ENCODE measurements at regions not wholly inside any gene's neighbourhood (a gene's known extent, or its start where the extent isn't known, plus 50 kb on each side); places are given as distances from the start of the nearest gene placed in this dataset.

- Histone ChIP-seq H3K27ac (ENCODE audit: low read depth, low read length) (no peak overlapping the region), H3K9ac (ENCODE audit: low read length) (no peak overlapping the region), H3K4me3 (ENCODE audit: low read depth, low read length) (no peak overlapping the region), H3K9me3 (ENCODE audit: control insufficient read depth, insufficient read depth, low read depth, low read length) (no peaks in the 10 kb centered on the region), H3K27me3 (ENCODE audit: control insufficient read depth, insufficient read depth, low read length) (no peaks in the 10 kb centered on the region), H3K4me1 (ENCODE audit: control insufficient read depth, insufficient read depth, low read length) (no peaks in the 10 kb centered on the region), H3K36me3 (ENCODE audit: control insufficient read depth, insufficient read depth, low read length) (no peaks in the 10 kb centered on the region)
These were observed 68.4 kb upstream of the RANBP3L start for GRCh38 chr5:36370073-36370472.

- Histone ChIP-seq H3K27ac (ENCODE audit: low read depth, low read length) (no peak overlapping the region), H3K27me3 (ENCODE audit: control insufficient read depth, insufficient read depth, low read length) (no peaks in the 10 kb centered on the region), H3K36me3 (ENCODE audit: control insufficient read depth, insufficient read depth, low read length) (no peaks in the 10 kb centered on the region), H3K9ac (ENCODE audit: low read length) (no peak overlapping the region), H3K9me3 (ENCODE audit: control insufficient read depth, insufficient read depth, low read depth, low read length) (no peaks in the 10 kb centered on the region), H3K4me1 (ENCODE audit: control insufficient read depth, insufficient read depth, low read length) (no peaks in the 10 kb centered on the region), H3K4me3 (ENCODE audit: low read depth, low read length) (no peak overlapping the region)
These were observed 69.7 kb upstream of the RANBP3L start for GRCh38 chr5:36371366-36371765.

GRCh38 chr5:36373527-36374086 lies 71.9 kb upstream of the RANBP3L start:
- Histone ChIP-seq H3K27me3 (ENCODE audit: control insufficient read depth, insufficient read depth, low read length) (no peaks in the 10 kb centered on the region), H3K9ac (ENCODE audit: low read length) (no peak overlapping the region), H3K36me3 (ENCODE audit: control insufficient read depth, insufficient read depth, low read length) (no peaks in the 10 kb centered on the region), H3K4me3 (ENCODE audit: low read depth, low read length) (no peak overlapping the region), H3K27ac (ENCODE audit: low read depth, low read length) (no peak overlapping the region), H3K4me1 (ENCODE audit: control insufficient read depth, insufficient read depth, low read length) (no peaks in the 10 kb centered on the region), H3K9me3 (ENCODE audit: control insufficient read depth, insufficient read depth, low read depth, low read length) (no peaks in the 10 kb centered on the region)

- Histone ChIP-seq H3K36me3 (ENCODE audit: control insufficient read depth, insufficient read depth, low read length) (no peaks in the 10 kb centered on the region), H3K27ac (ENCODE audit: low read depth, low read length) (no peak overlapping the region), H3K4me3 (ENCODE audit: low read depth, low read length) (no peak overlapping the region), H3K4me1 (ENCODE audit: control insufficient read depth, insufficient read depth, low read length) (no peaks in the 10 kb centered on the region), H3K27me3 (ENCODE audit: control insufficient read depth, insufficient read depth, low read length) (0 out of 2 replicates have a peak, but pooled peaks cover under 1% of the 10 kb centered on the region), H3K9ac (ENCODE audit: low read length) (no peak overlapping the region), H3K9me3 (ENCODE audit: control insufficient read depth, insufficient read depth, low read depth, low read length) (no peaks in the 10 kb centered on the region)
These were observed 72.7 kb upstream of the RANBP3L start for GRCh38 chr5:36374266-36374862.

GRCh38 chr5:36377192-36377591 lies 75.5 kb upstream of the RANBP3L start:
- no peak overlapping the region for H3K27ac ChIP-seq (ENCODE audit: low read depth, low read length)
- peaks cover 2% of the 10 kb centered on the region; the same call in 1 of the 2 replicates for H3K27me3 ChIP-seq (ENCODE audit: control insufficient read depth, insufficient read depth, low read length)
- no peaks in the 10 kb centered on the region for H3K9me3 ChIP-seq (ENCODE audit: control insufficient read depth, insufficient read depth, low read depth, low read length)
- no peak overlapping the region for H3K4me3 ChIP-seq (ENCODE audit: low read depth, low read length)
- H3K4me1 ChIP-seq (ENCODE audit: control insufficient read depth, insufficient read depth, low read length), result no peaks in the 10 kb centered on the region
- H3K36me3 ChIP-seq (ENCODE audit: control insufficient read depth, insufficient read depth, low read length), result no peaks in the 10 kb centered on the region
- H3K9ac ChIP-seq (ENCODE audit: low read length), result no peak overlapping the region

- H3K9ac ChIP-seq (ENCODE audit: low read length), result no peak overlapping the region
- H3K9me3 ChIP-seq (ENCODE audit: control insufficient read depth, insufficient read depth, low read depth, low read length), result no peaks in the 10 kb centered on the region
- no peaks in the 10 kb centered on the region for H3K4me1 ChIP-seq (ENCODE audit: control insufficient read depth, insufficient read depth, low read length)
- peaks cover 2% of the 10 kb centered on the region; the same call in 1 of the 2 replicates for H3K27me3 ChIP-seq (ENCODE audit: control insufficient read depth, insufficient read depth, low read length)
- no peaks in the 10 kb centered on the region for H3K36me3 ChIP-seq (ENCODE audit: control insufficient read depth, insufficient read depth, low read length)
- H3K4me3 ChIP-seq (ENCODE audit: low read depth, low read length), result no peak overlapping the region
- no peak overlapping the region for H3K27ac ChIP-seq (ENCODE audit: low read depth, low read length)
These were observed 76.8 kb upstream of the RANBP3L start for GRCh38 chr5:36378551-36378950.

- Histone ChIP-seq H3K9ac (ENCODE audit: low read length) (no peak overlapping the region), H3K9me3 (ENCODE audit: control insufficient read depth, insufficient read depth, low read depth, low read length) (no peaks in the 10 kb centered on the region)
These were observed 81.2 kb upstream of the RANBP3L start for GRCh38 chr5:36382890-36383289.

GRCh38 chr5:36383942-36384341 lies 82.2 kb upstream of the RANBP3L start:
- Histone ChIP-seq H3K36me3 (ENCODE audit: control insufficient read depth, insufficient read depth, low read length) (no peaks in the 10 kb centered on the region), H3K27ac (ENCODE audit: low read depth, low read length) (no peak overlapping the region), H3K9ac (ENCODE audit: low read length) (no peak overlapping the region), H3K27me3 (ENCODE audit: control insufficient read depth, insufficient read depth, low read length) (peaks cover 2% of the 10 kb centered on the region; the same call in 1 of the 2 replicates), H3K4me1 (ENCODE audit: control insufficient read depth, insufficient read depth, low read length) (peaks cover 5% of the 10 kb centered on the region; the same call in 1 of the 2 replicates), H3K9me3 (ENCODE audit: control insufficient read depth, insufficient read depth, low read depth, low read length) (no peaks in the 10 kb centered on the region), H3K4me3 (ENCODE audit: low read depth, low read length) (no peak overlapping the region)

More at GRCh38 chr5:36382890-36383289, 81.2 kb upstream of the RANBP3L start:
- Histone ChIP-seq H3K27ac (ENCODE audit: low read depth, low read length) (no peak overlapping the region), H3K36me3 (ENCODE audit: control insufficient read depth, insufficient read depth, low read length) (no peaks in the 10 kb centered on the region), H3K27me3 (ENCODE audit: control insufficient read depth, insufficient read depth, low read length) (peaks cover 2% of the 10 kb centered on the region; the same call in 1 of the 2 replicates), H3K4me1 (ENCODE audit: control insufficient read depth, insufficient read depth, low read length) (peaks cover 5% of the 10 kb centered on the region; the same call in 1 of the 2 replicates), H3K4me3 (ENCODE audit: low read depth, low read length) (no peak overlapping the region)

- Histone ChIP-seq H3K9ac (ENCODE audit: low read length) (no peak overlapping the region), H3K27me3 (ENCODE audit: control insufficient read depth, insufficient read depth, low read length) (no peaks in the 10 kb centered on the region; the same call in 1 of the 2 replicates), H3K36me3 (ENCODE audit: control insufficient read depth, insufficient read depth, low read length) (no peaks in the 10 kb centered on the region), H3K4me3 (ENCODE audit: low read depth, low read length) (no peak overlapping the region), H3K9me3 (ENCODE audit: control insufficient read depth, insufficient read depth, low read depth, low read length) (no peaks in the 10 kb centered on the region), H3K4me1 (ENCODE audit: control insufficient read depth, insufficient read depth, low read length) (peaks cover 5% of the 10 kb centered on the region; the same call in 1 of the 2 replicates), H3K27ac (ENCODE audit: low read depth, low read length) (no peak overlapping the region)
These were observed 83.1 kb upstream of the RANBP3L start for GRCh38 chr5:36384845-36385244.

GRCh38 chr5:36385495-36385894 lies 83.8 kb upstream of the RANBP3L start:
- no peaks in the 10 kb centered on the region for H3K9me3 ChIP-seq (ENCODE audit: control insufficient read depth, insufficient read depth, low read depth, low read length)
- H3K27ac ChIP-seq (ENCODE audit: low read depth, low read length), result no peak overlapping the region
- H3K27me3 ChIP-seq (ENCODE audit: control insufficient read depth, insufficient read depth, low read length), result no peaks in the 10 kb centered on the region; the same call in 1 of the 2 replicates
- H3K4me1 ChIP-seq (ENCODE audit: control insufficient read depth, insufficient read depth, low read length), result peaks cover 5% of the 10 kb centered on the region; the same call in 1 of the 2 replicates
- H3K4me3 ChIP-seq (ENCODE audit: low read depth, low read length), result no peak overlapping the region
- no peak overlapping the region for H3K9ac ChIP-seq (ENCODE audit: low read length)
- no peaks in the 10 kb centered on the region for H3K36me3 ChIP-seq (ENCODE audit: control insufficient read depth, insufficient read depth, low read length)

GRCh38 chr5:36388288-36388687 lies 86.6 kb upstream of the RANBP3L start:
- H3K36me3 ChIP-seq (ENCODE audit: control insufficient read depth, insufficient read depth, low read length), result no peaks in the 10 kb centered on the region
- peaks cover 9% of the 10 kb centered on the region for H3K4me1 ChIP-seq (ENCODE audit: control insufficient read depth, insufficient read depth, low read length)
- no peak overlapping the region for H3K9ac ChIP-seq (ENCODE audit: low read length)
- H3K4me3 ChIP-seq (ENCODE audit: low read depth, low read length), result no peak overlapping the region
- no peak overlapping the region for H3K27ac ChIP-seq (ENCODE audit: low read depth, low read length)
- no peaks in the 10 kb centered on the region for H3K9me3 ChIP-seq (ENCODE audit: control insufficient read depth, insufficient read depth, low read depth, low read length)
- no peaks in the 10 kb centered on the region for H3K27me3 ChIP-seq (ENCODE audit: control insufficient read depth, insufficient read depth, low read length)
